ENCODE measurements at regions not wholly inside any gene's neighbourhood (a gene's known extent, or its start where the extent isn't known, plus 50 kb on each side); places are given as distances from the start of the nearest gene placed in this dataset.

DNA sequence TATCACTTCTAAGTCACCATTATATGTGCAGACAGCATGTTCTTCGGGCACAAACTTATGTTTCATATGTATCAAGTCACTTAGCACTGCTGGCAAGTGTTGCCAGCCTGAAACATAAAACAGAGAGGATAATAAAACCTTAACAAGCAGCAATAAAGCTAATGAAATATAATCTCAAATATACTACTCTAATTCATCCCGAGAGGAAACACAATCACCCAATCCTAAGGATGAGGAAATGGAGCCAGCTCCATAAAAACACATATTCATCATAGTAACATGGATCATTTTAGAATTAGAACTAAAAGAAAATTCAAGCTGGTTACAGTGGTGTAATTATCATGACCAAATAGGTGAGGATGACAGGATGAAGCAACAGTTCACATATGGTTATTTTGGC, 1072.7 kb downstream of the EPHA3 start:
- TF ChIP-seq CTCF (IDR thresholded peaks at IDR 0.05) = no peak
- TF ChIP-seq EZH2phosphoT487 (IDR thresholded peaks at IDR 0.05) = no peak

Data from neural progenitor cell (in vitro differentiated cells).